ENCODE measurements at regions not wholly inside any gene's neighbourhood (a gene's known extent, or its start where the extent isn't known, plus 50 kb on each side); places are given as distances from the start of the nearest gene placed in this dataset.

DNA sequence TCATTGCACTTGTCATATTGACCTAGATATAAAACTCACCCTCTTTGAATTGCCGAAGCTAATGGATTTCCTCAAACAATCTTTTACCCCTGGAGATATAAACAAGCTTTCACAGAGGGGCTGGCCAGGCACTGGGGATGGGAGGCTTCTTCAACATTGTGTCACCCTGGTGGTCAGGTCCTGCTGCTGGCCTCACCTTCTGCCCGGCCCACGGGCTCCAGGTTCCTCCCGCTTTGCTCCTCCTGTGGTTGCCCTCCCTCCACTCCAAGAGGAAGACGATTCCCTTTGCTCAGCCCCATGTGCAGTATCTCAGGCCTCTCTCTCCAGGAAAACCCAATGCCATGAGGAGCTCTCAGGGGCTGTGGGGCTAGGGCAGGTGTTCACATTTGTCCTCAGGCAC is 118.1 kb upstream of the ADCY1 start:
- Histone ChIP-seq H3K27me3 (ENCODE audit: insufficient read depth, low read depth, low read length) (no peaks in the 10 kb centered on the region), H3K4me3 (ENCODE audit: low read length) (no peak overlapping the region), H3K9me3 (ENCODE audit: low read length) (no peaks in the 10 kb centered on the region), H4K20me1 (ENCODE audit: insufficient read depth) (no peaks in the 10 kb centered on the region), H3F3A (ENCODE audit: insufficient read depth, low read length, poor library complexity, severe bottlenecking) (no peaks in the 10 kb centered on the region), H2AFZ (ENCODE audit: low read depth, low read length) (no peak overlapping the region), H3K9ac (ENCODE audit: low read length) (no peak overlapping the region), H3K79me2 (replicated peaks; ENCODE audit: insufficient read depth, low read length) (no peaks in the 10 kb centered on the region), H3K36me3 (ENCODE audit: insufficient read depth, low read length) (no peaks in the 10 kb centered on the region), H3K27ac (ENCODE audit: low read length) (no peak overlapping the region), H3K4me2 (ENCODE audit: low read length) (no peak overlapping the region), H3K9me2 (ENCODE audit: insufficient read depth, low read length) (no peaks in the 10 kb centered on the region)
- TF ChIP-seq POLR2AphosphoS5 (IDR thresholded peaks at IDR 0.05) = no peak
- TF ChIP-seq TAF1 (IDR thresholded peaks at IDR 0.05; ENCODE audit: low read depth) = no peak
- no peak for TF ChIP-seq RAD21 (conservative IDR thresholded peaks at IDR 0.05)
- TF ChIP-seq EZH2 (IDR thresholded peaks at IDR 0.05; ENCODE audit: borderline replicate concordance, insufficient read depth, low read length, poor library complexity, severe bottlenecking) = no peak
- no peak for TF ChIP-seq CTCF (IDR thresholded peaks at IDR 0.05; ENCODE audit: poor library complexity, severe bottlenecking)
- no peak for TF ChIP-seq MXI1 (conservative IDR thresholded peaks at IDR 0.05; ENCODE audit: poor library complexity, severe bottlenecking)
- TF ChIP-seq EP300 (conservative IDR thresholded peaks at IDR 0.05; ENCODE audit: poor library complexity, severe bottlenecking) = no peak
- no peak for TF ChIP-seq SMC3 (conservative IDR thresholded peaks at IDR 0.05; ENCODE audit: poor library complexity)
- TF ChIP-seq, protein P1, sequence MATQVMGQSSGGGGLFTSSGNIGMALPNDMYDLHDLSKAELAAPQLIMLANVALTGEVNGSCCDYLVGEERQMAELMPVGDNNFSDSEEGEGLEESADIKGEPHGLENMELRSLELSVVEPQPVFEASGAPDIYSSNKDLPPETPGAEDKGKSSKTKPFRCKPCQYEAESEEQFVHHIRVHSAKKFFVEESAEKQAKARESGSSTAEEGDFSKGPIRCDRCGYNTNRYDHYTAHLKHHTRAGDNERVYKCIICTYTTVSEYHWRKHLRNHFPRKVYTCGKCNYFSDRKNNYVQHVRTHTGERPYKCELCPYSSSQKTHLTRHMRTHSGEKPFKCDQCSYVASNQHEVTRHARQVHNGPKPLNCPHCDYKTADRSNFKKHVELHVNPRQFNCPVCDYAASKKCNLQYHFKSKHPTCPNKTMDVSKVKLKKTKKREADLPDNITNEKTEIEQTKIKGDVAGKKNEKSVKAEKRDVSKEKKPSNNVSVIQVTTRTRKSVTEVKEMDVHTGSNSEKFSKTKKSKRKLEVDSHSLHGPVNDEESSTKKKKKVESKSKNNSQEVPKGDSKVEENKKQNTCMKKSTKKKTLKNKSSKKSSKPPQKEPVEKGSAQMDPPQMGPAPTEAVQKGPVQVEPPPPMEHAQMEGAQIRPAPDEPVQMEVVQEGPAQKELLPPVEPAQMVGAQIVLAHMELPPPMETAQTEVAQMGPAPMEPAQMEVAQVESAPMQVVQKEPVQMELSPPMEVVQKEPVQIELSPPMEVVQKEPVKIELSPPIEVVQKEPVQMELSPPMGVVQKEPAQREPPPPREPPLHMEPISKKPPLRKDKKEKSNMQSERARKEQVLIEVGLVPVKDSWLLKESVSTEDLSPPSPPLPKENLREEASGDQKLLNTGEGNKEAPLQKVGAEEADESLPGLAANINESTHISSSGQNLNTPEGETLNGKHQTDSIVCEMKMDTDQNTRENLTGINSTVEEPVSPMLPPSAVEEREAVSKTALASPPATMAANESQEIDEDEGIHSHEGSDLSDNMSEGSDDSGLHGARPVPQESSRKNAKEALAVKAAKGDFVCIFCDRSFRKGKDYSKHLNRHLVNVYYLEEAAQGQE (IDR thresholded peaks at IDR 0.05; ENCODE audit: borderline replicate concordance) = no peak

DNA sequence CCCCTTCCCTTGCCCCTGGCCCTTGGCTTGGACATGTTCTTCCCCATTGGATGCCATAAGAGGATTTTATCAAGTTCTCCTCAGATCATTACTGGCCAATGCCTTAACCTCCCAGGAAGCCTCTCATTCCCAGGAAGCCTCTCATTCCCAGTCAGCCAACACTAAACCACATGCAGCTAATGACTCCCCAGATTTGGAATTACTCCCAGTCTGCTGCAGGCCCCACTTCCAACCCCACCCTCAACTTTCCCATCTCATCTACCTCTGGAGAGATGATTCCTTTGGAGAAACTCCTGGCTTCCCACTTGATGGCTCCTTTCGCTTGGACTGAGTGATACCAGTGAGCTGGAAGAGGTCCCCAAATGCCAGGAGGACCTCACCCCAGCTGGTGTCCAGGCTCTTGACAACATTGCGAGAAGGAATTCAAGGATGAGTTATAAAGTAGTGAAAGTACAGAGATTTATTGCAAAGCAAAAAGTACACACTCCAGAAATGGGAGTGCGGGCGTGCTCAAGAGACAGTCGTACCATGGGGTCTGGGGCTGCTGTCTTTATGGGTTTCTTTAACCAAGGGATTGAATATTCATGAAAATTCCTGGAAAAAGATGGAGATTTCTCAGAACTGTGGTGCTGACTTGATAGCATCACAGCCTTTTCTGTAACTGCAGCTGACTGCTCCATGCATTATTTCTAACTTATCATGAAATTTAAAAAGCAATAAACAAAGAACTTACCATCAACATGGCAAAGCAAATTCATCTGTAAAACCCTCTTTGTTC is 117.2 kb upstream of the ADCY1 start:
- Histone ChIP-seq H3K4me3 (ENCODE audit: low read length) (no peak overlapping the region), H2AFZ (ENCODE audit: low read depth, low read length) (no peak overlapping the region), H3K9me2 (ENCODE audit: insufficient read depth, low read length) (no peaks in the 10 kb centered on the region), H3K36me3 (ENCODE audit: insufficient read depth, low read length) (no peaks in the 10 kb centered on the region), H3K79me2 (replicated peaks; ENCODE audit: insufficient read depth, low read length) (no peaks in the 10 kb centered on the region), H3K4me2 (ENCODE audit: low read length) (no peak overlapping the region), H3K27ac (ENCODE audit: low read length) (no peak overlapping the region), H3K9ac (ENCODE audit: low read length) (no peak overlapping the region), H3K27me3 (ENCODE audit: insufficient read depth, low read depth, low read length) (no peaks in the 10 kb centered on the region), H4K20me1 (ENCODE audit: insufficient read depth) (no peaks in the 10 kb centered on the region), H3F3A (ENCODE audit: insufficient read depth, low read length, poor library complexity, severe bottlenecking) (no peaks in the 10 kb centered on the region), H3K9me3 (ENCODE audit: low read length) (no peaks in the 10 kb centered on the region)
- TF ChIP-seq MXI1 (conservative IDR thresholded peaks at IDR 0.05; ENCODE audit: poor library complexity, severe bottlenecking) (no peak), EP300 (conservative IDR thresholded peaks at IDR 0.05; ENCODE audit: poor library complexity, severe bottlenecking) (no peak), CTCF (IDR thresholded peaks at IDR 0.05; ENCODE audit: poor library complexity, severe bottlenecking) (no peak), SMC3 (conservative IDR thresholded peaks at IDR 0.05; ENCODE audit: poor library complexity) (no peak), TAF1 (IDR thresholded peaks at IDR 0.05; ENCODE audit: low read depth) (no peak), EZH2 (IDR thresholded peaks at IDR 0.05; ENCODE audit: borderline replicate concordance, insufficient read depth, low read length, poor library complexity, severe bottlenecking) (no peak), RAD21 (conservative IDR thresholded peaks at IDR 0.05) (no peak), POLR2AphosphoS5 (IDR thresholded peaks at IDR 0.05) (no peak)
- TF ChIP-seq, protein P1 (IDR thresholded peaks at IDR 0.05; ENCODE audit: borderline replicate concordance) = no peak

Measured in neural cell (in vitro differentiated cells).